ENCODE measurements at regions not wholly inside any gene's neighbourhood (a gene's known extent, or its start where the extent isn't known, plus 50 kb on each side); places are given as distances from the start of the nearest gene placed in this dataset.

DNA sequence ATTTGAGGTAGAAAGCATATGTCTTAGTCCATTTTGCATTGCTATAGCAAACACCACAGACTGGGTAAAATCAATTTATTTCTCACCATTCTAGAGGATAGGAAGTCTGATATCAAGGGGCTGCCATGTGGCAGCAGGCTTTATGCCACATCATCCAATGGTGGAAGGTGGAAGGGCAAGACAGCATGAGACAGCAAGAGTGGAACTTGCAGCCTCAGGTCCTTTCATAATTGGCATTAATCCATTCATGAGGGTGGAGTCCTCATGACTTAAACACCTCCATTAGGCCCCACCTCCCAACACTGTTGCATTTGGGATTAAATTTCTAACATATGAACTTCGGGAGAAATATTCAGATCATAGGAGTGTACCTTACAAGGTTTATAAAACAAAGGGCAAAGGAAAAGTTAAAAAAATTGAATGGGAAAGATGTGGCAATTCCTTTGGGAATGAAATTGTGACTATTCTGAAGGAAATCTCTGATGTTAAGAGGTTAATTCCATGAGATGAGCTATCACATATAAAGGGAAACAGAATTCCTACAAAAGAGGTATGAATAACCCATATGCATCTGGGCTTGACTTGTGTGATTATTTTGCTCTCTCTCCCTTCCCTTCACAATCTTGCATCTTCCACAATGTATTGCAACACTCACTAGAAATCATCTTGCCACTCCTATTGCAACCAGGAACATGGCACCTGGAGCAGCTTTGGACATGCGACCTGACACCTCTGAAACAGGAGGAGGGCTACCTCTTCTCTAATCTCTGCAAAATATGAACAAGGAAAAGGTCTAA is 507.8 kb downstream of the EPHA4 start:
- Histone ChIP-seq H3K79me1 (ENCODE audit: insufficient read depth, low read depth, low read length, poor library complexity, severe bottlenecking) (no peaks in the 10 kb centered on the region), H3K27me3 (ENCODE audit: insufficient read depth, low read length) (no peaks in the 10 kb centered on the region), H3K18ac (ENCODE audit: insufficient read length, low read depth, low read length) (no peak overlapping the region), H3K23ac (ENCODE audit: insufficient read length, low read depth, low read length) (no peak overlapping the region), H3K9ac (ENCODE audit: extremely low read depth, insufficient read length, low read length) (no peak overlapping the region), H3K79me2 (ENCODE audit: insufficient read depth, low read length) (no peaks in the 10 kb centered on the region), H3K4me2 (ENCODE audit: insufficient read depth, insufficient read length, low read length) (no peak overlapping the region), H3T11ph (ENCODE audit: low read length) (no peak overlapping the region), H2BK20ac (ENCODE audit: low read depth, low read length, poor library complexity, severe bottlenecking) (no peak overlapping the region), H2BK120ac (ENCODE audit: low read depth, low read length, poor library complexity, severe bottlenecking) (no peak overlapping the region), H3K4me1 (ENCODE audit: insufficient read depth, low read length) (no peaks in the 10 kb centered on the region), H3K4ac (ENCODE audit: low read depth, low read length) (no peak overlapping the region), H2BK5ac (ENCODE audit: insufficient read length, low read length) (no peak overlapping the region), H2BK15ac (ENCODE audit: low read depth, low read length) (no peak overlapping the region), H3K27ac (ENCODE audit: insufficient read length, low read depth, low read length) (no peak overlapping the region), H3K14ac (ENCODE audit: insufficient read depth, low read length) (no peak overlapping the region), H4K20me1 (ENCODE audit: control insufficient read depth, insufficient read depth, insufficient read length) (no peaks in the 10 kb centered on the region), H4K8ac (replicated peaks; ENCODE audit: insufficient read length, low read depth, low read length) (no peak overlapping the region), H3K56ac (ENCODE audit: insufficient read length, low read depth, low read length) (no peak overlapping the region), H2AFZ (ENCODE audit: low read length) (no peak overlapping the region), H4K5ac (ENCODE audit: insufficient read length, low read depth, low read length) (no peak overlapping the region), H3K23me2 (ENCODE audit: insufficient read length, low read depth, low read length, poor library complexity, severe bottlenecking) (no peaks in the 10 kb centered on the region), H2AK5ac (ENCODE audit: insufficient read length, low read length) (no peak overlapping the region), H2BK12ac (ENCODE audit: insufficient read length, low read depth, low read length) (no peak overlapping the region), H4K91ac (ENCODE audit: insufficient read length, low read depth, low read length) (no peak overlapping the region), H3K9me3 (ENCODE audit: control insufficient read depth, low read depth, low read length) (no peaks in the 10 kb centered on the region)
- TF ChIP-seq, protein P1, sequence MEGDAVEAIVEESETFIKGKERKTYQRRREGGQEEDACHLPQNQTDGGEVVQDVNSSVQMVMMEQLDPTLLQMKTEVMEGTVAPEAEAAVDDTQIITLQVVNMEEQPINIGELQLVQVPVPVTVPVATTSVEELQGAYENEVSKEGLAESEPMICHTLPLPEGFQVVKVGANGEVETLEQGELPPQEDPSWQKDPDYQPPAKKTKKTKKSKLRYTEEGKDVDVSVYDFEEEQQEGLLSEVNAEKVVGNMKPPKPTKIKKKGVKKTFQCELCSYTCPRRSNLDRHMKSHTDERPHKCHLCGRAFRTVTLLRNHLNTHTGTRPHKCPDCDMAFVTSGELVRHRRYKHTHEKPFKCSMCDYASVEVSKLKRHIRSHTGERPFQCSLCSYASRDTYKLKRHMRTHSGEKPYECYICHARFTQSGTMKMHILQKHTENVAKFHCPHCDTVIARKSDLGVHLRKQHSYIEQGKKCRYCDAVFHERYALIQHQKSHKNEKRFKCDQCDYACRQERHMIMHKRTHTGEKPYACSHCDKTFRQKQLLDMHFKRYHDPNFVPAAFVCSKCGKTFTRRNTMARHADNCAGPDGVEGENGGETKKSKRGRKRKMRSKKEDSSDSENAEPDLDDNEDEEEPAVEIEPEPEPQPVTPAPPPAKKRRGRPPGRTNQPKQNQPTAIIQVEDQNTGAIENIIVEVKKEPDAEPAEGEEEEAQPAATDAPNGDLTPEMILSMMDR (conservative IDR thresholded peaks at IDR 0.05), result no peak
- no peak overlapping the region for H3K27ac Mint-ChIP-seq
- WGBS (ENCODE audit: extremely low coverage, insufficient read length, low lambda C conversion rate), result no CpG with 5 or more reads among the region's 2 CpGs
- H3K27me3 Mint-ChIP-seq (ENCODE audit: low read depth), result no peaks in the 10 kb centered on the region
- peaks cover 0 to 2% (median 1%) of the 10 kb centered on the region in 3 experiments; a peak in 1 of 7 replicates for H3K36me3 Mint-ChIP-seq (ENCODE audit: insufficient read depth in 1 of 3, low read depth in 3 of 3)
- peaks cover 0 to 2% of the 10 kb centered on the region in 2 experiments; a peak in 2 of 5 replicates for H3K9me3 Mint-ChIP-seq
- DNase-seq, result no peak
- no peaks in the 10 kb centered on the region for H3K4me1 Mint-ChIP-seq
- H3K4me3 Mint-ChIP-seq, result no peak overlapping the region
